ENCODE measurements at regions not wholly inside any gene's neighbourhood (a gene's known extent, or its start where the extent isn't known, plus 50 kb on each side); places are given as distances from the start of the nearest gene placed in this dataset.

DNA sequence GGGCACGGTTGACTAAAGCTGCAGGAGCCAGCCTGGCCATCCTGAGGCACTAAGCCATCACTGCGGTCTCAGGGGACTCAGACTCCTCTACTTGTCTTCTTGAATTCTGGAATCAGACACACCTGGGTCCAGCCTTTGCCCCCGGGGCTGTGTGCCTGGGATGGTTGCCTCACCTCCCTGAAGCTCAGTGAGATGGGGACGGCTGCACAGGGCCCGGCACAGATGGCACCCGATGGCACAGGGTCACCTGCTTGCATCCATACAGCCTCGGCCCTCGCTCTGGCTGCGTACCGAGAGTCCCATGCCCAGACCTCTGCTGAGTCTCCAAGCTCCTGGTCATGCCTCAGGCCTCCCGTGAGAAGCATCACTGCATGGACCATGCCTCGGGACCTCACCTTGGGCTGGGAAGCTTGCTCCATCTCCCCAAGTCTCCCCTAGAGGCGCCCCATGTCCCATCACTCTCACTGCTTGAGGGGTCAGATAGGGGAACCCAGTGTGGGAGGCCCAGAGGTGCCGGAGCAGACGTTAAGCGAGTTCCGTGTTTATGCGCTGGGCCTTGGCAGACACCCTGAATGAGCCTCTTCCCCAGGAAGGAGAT is 316.3 kb downstream of the SEC14L1 start:
- no peak for DNase-seq (ENCODE audit: low read depth in 2 of 2)

DNA sequence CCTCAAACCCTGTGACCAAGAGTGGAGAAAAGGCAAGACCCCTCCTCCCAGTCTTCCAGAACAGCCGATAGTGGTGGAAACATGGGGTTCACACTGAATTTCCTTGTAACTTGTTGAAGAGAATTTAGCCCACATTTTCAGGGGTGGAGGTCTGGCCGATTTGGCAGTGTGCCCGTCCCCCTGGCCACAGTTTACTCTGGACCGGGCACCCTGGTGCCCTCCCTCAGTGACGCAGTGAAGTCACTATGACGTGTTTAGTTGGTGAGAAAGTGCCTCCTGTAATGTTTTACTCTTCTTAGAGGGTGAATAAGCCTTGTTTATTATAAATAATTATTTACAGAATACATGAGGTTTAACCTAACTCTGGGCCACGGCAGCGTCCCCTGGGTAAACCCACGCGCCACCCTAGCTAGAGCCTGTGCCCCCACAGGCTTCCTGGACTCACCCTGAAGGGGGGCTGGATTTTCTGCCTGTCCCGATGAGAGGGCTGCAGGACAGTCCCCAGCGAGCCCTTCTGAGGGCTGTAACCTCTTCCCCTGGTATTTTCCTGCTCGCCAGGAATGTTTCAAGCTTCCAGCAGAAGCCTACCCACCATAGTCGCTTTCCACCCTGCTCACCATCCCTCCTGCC is 316.9 kb downstream of the SEC14L1 start:
- DNase-seq (ENCODE audit: low read depth in 2 of 2), result no peak

DNA sequence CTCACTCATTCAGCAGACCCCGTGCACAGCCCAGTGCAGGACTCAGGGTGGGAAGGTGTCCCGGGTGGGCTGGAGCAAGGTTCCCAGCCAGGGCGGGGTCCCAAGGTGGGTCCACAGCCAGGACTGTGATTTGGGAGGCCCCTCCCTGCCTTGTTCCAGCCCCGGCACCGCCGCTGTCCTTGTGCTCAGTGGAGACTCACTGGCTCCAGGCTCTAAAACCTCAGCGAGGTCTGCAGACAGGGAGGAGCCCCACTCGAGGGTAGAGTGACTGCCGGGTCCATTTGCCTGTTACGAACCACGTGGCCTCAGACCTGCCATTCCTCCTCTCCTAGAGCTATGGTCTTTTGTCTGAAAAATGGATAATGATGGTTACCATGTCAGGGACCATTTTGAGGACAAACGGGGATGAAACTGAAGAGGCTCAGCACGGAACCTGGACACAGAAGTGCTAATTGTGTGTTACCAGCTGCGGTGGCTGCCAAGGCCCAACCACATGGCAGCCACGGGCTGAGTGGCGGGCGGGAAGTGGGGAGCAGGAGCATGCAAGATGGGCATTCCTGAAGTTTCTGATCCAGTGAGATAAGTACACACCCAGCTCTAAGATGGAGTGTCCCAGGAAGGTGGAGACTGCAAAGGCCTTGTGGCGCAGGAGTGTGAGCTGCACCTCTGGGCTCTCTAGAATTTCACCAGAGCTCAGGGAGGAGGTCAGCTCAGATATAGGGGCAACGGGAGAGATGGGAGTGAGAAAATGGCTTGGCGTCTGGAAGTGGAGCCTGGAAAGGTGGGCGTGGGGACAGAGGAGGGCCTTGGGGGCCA is 317.6 kb downstream of the SEC14L1 start:
- DNase-seq (ENCODE audit: low read depth in 2 of 2), result no peak

GRCh38 chr17:77459018-77459755 is 318.4 kb downstream of the SEC14L1 start:
- no peak for DNase-seq (ENCODE audit: low read depth in 2 of 2)

GRCh38 chr17:77460514-77461046 is 319.8 kb downstream of the SEC14L1 start:
- DNase-seq (ENCODE audit: low read depth in 2 of 2), result no peak

DNA sequence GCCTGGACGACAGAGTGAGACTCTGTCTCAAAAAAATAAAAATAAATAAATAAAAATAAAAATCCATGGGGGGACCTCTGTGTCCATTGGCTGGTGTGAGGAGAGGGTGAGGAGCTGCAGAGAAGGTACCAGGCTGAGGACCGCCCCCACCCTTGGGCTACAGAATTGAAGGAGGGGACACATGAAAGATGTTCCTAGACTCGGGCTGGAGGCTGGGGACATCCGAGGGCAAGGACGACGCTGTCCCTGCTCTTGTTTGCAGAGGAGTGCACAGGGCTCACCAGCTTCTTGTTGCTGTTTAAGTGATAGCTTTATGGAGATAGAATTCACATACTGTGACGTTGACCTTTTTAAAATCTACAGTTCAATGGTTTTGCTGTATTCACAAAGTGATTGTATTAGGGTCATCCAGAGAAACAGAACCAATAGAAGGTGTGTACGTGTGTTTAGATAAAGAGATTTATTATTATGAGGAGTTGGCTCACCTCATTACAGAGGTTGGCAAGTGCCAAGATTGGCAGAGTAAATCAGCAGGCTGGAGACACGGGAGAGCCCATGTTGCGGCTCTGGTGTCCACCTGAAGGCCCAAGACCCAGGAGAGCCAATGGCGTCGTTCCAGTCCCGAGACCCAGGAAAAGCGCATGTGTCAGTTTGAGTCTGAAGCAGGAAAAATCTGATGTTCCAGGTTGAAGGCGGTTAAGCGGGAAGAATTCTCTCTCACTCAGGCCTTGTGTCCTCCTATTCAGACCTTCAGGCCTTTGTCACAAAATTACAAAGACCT is 320.7 kb downstream of the SEC14L1 start:
- DNase-seq (ENCODE audit: low read depth in 2 of 2), result no peak

- DNase-seq (ENCODE audit: low read depth in 2 of 2), result no peak
Observed at GRCh38 chr17:77462090-77462489, 321.3 kb downstream of the SEC14L1 start.

GRCh38 chr17:77462553-77463497 is 322.1 kb downstream of the SEC14L1 start:
- DNase-seq (ENCODE audit: low read depth in 2 of 2), result no peak

GRCh38 chr17:77464988-77465357 is 324.2 kb downstream of the SEC14L1 start:
- no peak for DNase-seq (ENCODE audit: low read depth in 2 of 2)

DNA sequence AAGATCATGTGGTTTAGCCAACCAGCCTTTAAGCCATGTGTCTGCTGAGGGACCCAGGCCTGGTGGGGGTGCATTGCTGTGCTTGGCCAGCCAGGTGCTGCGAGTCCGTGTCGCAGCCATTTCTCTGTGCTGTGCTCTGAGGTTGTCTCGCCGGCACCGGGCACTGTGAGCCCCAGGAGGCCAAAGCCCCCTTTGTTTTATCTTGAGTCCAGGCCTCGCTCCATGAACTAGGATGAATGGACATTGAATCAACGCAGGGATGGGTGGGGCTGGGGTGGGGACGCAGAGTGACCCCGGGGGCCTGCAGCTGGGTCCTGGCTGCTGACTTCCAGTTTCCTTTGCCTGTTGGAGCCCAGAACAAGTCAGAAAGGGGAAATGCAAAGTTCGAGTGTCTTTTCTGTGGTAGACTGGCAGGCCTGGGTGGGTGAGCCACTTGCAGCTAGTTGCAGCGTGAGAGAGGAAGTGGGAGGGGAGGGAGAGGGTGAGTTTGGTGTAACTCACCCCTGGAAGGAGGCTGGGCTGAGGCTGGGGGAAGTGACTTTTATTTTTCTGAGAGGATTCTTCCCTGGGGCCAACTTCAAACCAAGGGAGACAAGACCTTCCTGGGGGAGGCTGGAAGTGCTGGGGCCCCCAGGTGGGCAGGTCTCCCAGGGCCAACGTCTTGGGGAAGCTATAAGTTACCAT is 324.7 kb downstream of the SEC14L1 start:
- peak; percentile 71 to 75 for DNase-seq (ENCODE audit: low read depth in 2 of 2)

- no peak for DNase-seq (ENCODE audit: low read depth in 2 of 2)
Observed at GRCh38 chr17:77466140-77466539, 325.4 kb downstream of the SEC14L1 start.

GRCh38 chr17:77466596-77467223 is 325.9 kb downstream of the SEC14L1 start:
- no peak for DNase-seq (ENCODE audit: low read depth in 2 of 2)

DNA sequence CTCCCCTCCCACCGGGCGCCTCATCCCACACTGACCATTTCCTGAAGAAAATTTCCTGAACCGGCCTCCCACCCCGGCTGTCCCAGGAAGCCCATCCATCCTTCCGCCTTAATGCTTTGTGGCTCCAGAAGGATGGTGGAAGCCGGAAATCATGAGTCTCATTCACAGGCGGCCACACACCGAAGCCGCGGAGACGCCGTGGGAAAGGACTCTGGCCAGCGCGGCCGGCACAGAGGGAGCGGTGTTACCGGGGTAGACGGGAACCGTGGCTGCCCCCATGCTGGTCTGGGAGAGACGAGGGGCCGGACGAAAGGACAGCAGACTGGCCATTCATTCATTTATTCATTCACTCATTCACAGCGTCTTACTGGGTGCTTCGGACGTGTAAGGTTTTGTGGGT is 326.8 kb downstream of the SEC14L1 start:
- DNase-seq (ENCODE audit: low read depth in 2 of 2), result no peak

DNA sequence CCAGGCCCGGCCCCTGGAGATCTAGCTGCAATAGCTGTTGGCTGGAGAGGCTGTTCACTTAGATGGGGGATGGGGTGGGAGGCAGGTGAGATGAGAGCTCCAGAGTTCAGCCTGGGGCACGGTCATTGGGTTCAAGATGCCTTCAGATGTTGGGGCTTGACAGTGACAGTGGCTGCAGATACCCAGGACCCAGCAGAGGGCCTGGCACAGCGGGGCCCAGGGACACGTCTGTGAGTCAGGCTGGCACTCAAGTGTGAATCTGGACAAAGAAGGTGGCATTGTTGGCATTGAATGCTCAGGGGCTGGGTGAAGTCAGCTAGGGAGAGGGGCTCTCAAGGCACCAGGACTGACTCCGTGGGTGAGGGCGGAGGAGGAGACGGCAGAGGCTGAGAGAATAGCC is 328.1 kb downstream of the SEC14L1 start:
- DNase-seq (ENCODE audit: low read depth in 2 of 2), result no peak

- no peak for DNase-seq (ENCODE audit: low read depth in 2 of 2)
Observed at GRCh38 chr17:77470330-77470786, 329.6 kb downstream of the SEC14L1 start.

- DNase-seq (ENCODE audit: low read depth in 2 of 2), result no peak
Observed at GRCh38 chr17:77470800-77471733, 330.3 kb downstream of the SEC14L1 start.

DNA sequence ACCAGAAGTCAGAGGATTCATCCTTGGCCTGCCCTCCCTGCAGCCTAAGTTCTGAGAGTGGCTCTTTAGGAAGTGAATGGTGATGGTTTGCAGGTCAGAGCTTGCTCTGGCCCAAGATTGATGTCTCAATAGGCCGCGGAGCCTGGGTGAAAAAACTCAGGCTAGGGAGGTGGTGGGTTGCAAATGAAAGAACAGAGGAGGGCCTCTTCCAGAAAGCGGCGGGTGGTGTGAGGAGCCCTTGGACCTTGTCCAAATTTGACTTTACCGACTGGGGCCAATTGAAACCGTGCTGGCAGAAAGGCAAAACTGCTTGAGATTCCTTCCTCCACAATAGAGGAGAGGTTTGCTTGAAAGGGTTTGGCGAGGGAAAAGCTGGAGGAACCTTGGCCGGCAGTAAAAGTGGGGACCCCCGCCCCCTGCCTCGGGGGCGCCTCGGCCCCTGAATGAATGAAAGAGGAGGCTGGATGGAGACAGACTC is 331.3 kb downstream of the SEC14L1 start:
- no peak for DNase-seq (ENCODE audit: low read depth in 2 of 2)
